ENCODE measurements at regions not wholly inside any gene's neighbourhood (a gene's known extent, or its start where the extent isn't known, plus 50 kb on each side); places are given as distances from the start of the nearest gene placed in this dataset.

GRCh38 chr4:104128850-104129213 lies 365.9 kb downstream of the CXXC4 start:
- Histone ChIP-seq H3K27me3 (ENCODE audit: low read depth, low read length) (no peaks in the 10 kb centered on the region), H3K4me1 (ENCODE audit: control insufficient read depth in 1 of 2, insufficient read depth in 2 of 2, low read length in 2 of 2) (no peaks in the 10 kb centered on the region), H3K4me3 (ENCODE audit: low read depth in 1 of 2, low read length in 2 of 2) (no peak overlapping the region), H3K36me3 (ENCODE audit: control insufficient read depth in 1 of 2, insufficient read depth in 2 of 2, low read length in 2 of 2) (no peaks in the 10 kb centered on the region), H3K9me3 (ENCODE audit: control insufficient read depth in 1 of 2, low read length in 2 of 2) (no peaks in the 10 kb centered on the region), H3K27ac (ENCODE audit: low read length) (no peak overlapping the region)

GRCh38 chr4:104128031-104128849 lies 366.5 kb downstream of the CXXC4 start:
- Histone ChIP-seq H3K4me1 (ENCODE audit: control insufficient read depth in 1 of 2, insufficient read depth in 2 of 2, low read length in 2 of 2) (no peaks in the 10 kb centered on the region), H3K36me3 (ENCODE audit: control insufficient read depth in 1 of 2, insufficient read depth in 2 of 2, low read length in 2 of 2) (no peaks in the 10 kb centered on the region), H3K9me3 (ENCODE audit: control insufficient read depth in 1 of 2, low read length in 2 of 2) (no peaks in the 10 kb centered on the region), H3K27ac (ENCODE audit: low read length) (no peak overlapping the region), H3K27me3 (ENCODE audit: low read depth, low read length) (no peaks in the 10 kb centered on the region), H3K4me3 (ENCODE audit: low read depth in 1 of 2, low read length in 2 of 2) (no peak overlapping the region)

GRCh38 chr4:104123021-104123420 lies 371.7 kb downstream of the CXXC4 start:
- Histone ChIP-seq H3K27ac (ENCODE audit: low read length) (no peak overlapping the region), H3K36me3 (ENCODE audit: control insufficient read depth in 1 of 2, insufficient read depth in 2 of 2, low read length in 2 of 2) (no peaks in the 10 kb centered on the region), H3K27me3 (ENCODE audit: low read depth, low read length) (no peaks in the 10 kb centered on the region), H3K4me3 (ENCODE audit: low read depth in 1 of 2, low read length in 2 of 2) (no peak overlapping the region), H3K9me3 (ENCODE audit: control insufficient read depth in 1 of 2, low read length in 2 of 2) (no peaks in the 10 kb centered on the region), H3K4me1 (ENCODE audit: control insufficient read depth in 1 of 2, insufficient read depth in 2 of 2, low read length in 2 of 2) (no peaks in the 10 kb centered on the region)

- Histone ChIP-seq H3K27me3 (ENCODE audit: low read depth, low read length) (no peaks in the 10 kb centered on the region), H3K27ac (ENCODE audit: low read length) (no peak overlapping the region), H3K9me3 (ENCODE audit: control insufficient read depth in 1 of 2, low read length in 2 of 2) (no peaks in the 10 kb centered on the region), H3K4me1 (ENCODE audit: control insufficient read depth in 1 of 2, insufficient read depth in 2 of 2, low read length in 2 of 2) (no peaks in the 10 kb centered on the region), H3K4me3 (ENCODE audit: low read depth in 1 of 2, low read length in 2 of 2) (no peak overlapping the region), H3K36me3 (ENCODE audit: control insufficient read depth in 1 of 2, insufficient read depth in 2 of 2, low read length in 2 of 2) (no peaks in the 10 kb centered on the region)
These were observed 376.9 kb downstream of the CXXC4 start for GRCh38 chr4:104117776-104118175.

- Histone ChIP-seq H3K9me3 (ENCODE audit: control insufficient read depth in 1 of 2, low read length in 2 of 2) (no peaks in the 10 kb centered on the region), H3K27me3 (ENCODE audit: low read depth, low read length) (no peaks in the 10 kb centered on the region), H3K27ac (ENCODE audit: low read length) (no peak overlapping the region), H3K4me1 (ENCODE audit: control insufficient read depth in 1 of 2, insufficient read depth in 2 of 2, low read length in 2 of 2) (no peaks in the 10 kb centered on the region), H3K4me3 (ENCODE audit: low read depth in 1 of 2, low read length in 2 of 2) (no peak overlapping the region), H3K36me3 (ENCODE audit: control insufficient read depth in 1 of 2, insufficient read depth in 2 of 2, low read length in 2 of 2) (no peaks in the 10 kb centered on the region)
These were observed 380.8 kb downstream of the CXXC4 start for GRCh38 chr4:104113850-104114249.

GRCh38 chr4:104099141-104099540 lies 379.4 kb upstream of the TACR3 start:
- no peak overlapping the region for H3K27ac ChIP-seq (ENCODE audit: low read length)
- peaks cover 0 to 19% of the 10 kb centered on the region in 2 donors for H3K9me3 ChIP-seq (ENCODE audit: control insufficient read depth in 1 of 2, low read length in 2 of 2)
- H3K4me1 ChIP-seq (ENCODE audit: control insufficient read depth in 1 of 2, insufficient read depth in 2 of 2, low read length in 2 of 2), result no peaks in the 10 kb centered on the region
- H3K4me3 ChIP-seq (ENCODE audit: low read depth in 1 of 2, low read length in 2 of 2), result no peak overlapping the region
- H3K27me3 ChIP-seq (ENCODE audit: low read depth, low read length), result no peaks in the 10 kb centered on the region
- H3K36me3 ChIP-seq (ENCODE audit: control insufficient read depth in 1 of 2, insufficient read depth in 2 of 2, low read length in 2 of 2), result no peaks in the 10 kb centered on the region

- peaks cover 0 to 13% of the 10 kb centered on the region in 2 donors for H3K9me3 ChIP-seq (ENCODE audit: control insufficient read depth in 1 of 2, low read length in 2 of 2)
- no peaks in the 10 kb centered on the region for H3K36me3 ChIP-seq (ENCODE audit: control insufficient read depth in 1 of 2, insufficient read depth in 2 of 2, low read length in 2 of 2)
- no peaks in the 10 kb centered on the region for H3K4me1 ChIP-seq (ENCODE audit: control insufficient read depth in 1 of 2, insufficient read depth in 2 of 2, low read length in 2 of 2)
- H3K4me3 ChIP-seq (ENCODE audit: low read depth in 1 of 2, low read length in 2 of 2), result no peak overlapping the region
- no peaks in the 10 kb centered on the region for H3K27me3 ChIP-seq (ENCODE audit: low read depth, low read length)
- H3K27ac ChIP-seq (ENCODE audit: low read length), result no peak overlapping the region
These were observed 373.5 kb upstream of the TACR3 start for GRCh38 chr4:104093247-104093646.

- Histone ChIP-seq H3K27ac (ENCODE audit: low read length) (no peak overlapping the region), H3K36me3 (ENCODE audit: control insufficient read depth in 1 of 2, insufficient read depth in 2 of 2, low read length in 2 of 2) (no peaks in the 10 kb centered on the region), H3K27me3 (ENCODE audit: low read depth, low read length) (no peaks in the 10 kb centered on the region), H3K4me1 (ENCODE audit: control insufficient read depth in 1 of 2, insufficient read depth in 2 of 2, low read length in 2 of 2) (no peaks in the 10 kb centered on the region), H3K9me3 (ENCODE audit: control insufficient read depth in 1 of 2, low read length in 2 of 2) (no peaks in the 10 kb centered on the region), H3K4me3 (ENCODE audit: low read depth in 1 of 2, low read length in 2 of 2) (no peak overlapping the region)
These were observed 353.4 kb upstream of the TACR3 start for GRCh38 chr4:104073229-104073628.

GRCh38 chr4:104066533-104066932 lies 346.7 kb upstream of the TACR3 start:
- Histone ChIP-seq H3K27me3 (ENCODE audit: low read depth, low read length) (no peaks in the 10 kb centered on the region), H3K36me3 (ENCODE audit: control insufficient read depth in 1 of 2, insufficient read depth in 2 of 2, low read length in 2 of 2) (no peaks in the 10 kb centered on the region), H3K4me1 (ENCODE audit: control insufficient read depth in 1 of 2, insufficient read depth in 2 of 2, low read length in 2 of 2) (no peaks in the 10 kb centered on the region), H3K9me3 (ENCODE audit: control insufficient read depth in 1 of 2, low read length in 2 of 2) (no peaks in the 10 kb centered on the region), H3K27ac (ENCODE audit: low read length) (no peak overlapping the region), H3K4me3 (ENCODE audit: low read depth in 1 of 2, low read length in 2 of 2) (no peak overlapping the region)

GRCh38 chr4:104064646-104065577 lies 345.1 kb upstream of the TACR3 start:
- H3K36me3 ChIP-seq (ENCODE audit: control insufficient read depth in 1 of 2, insufficient read depth in 2 of 2, low read length in 2 of 2), result no peaks in the 10 kb centered on the region
- H3K27ac ChIP-seq (ENCODE audit: low read length), result no peak overlapping the region
- H3K9me3 ChIP-seq (ENCODE audit: control insufficient read depth in 1 of 2, low read length in 2 of 2), result no peaks in the 10 kb centered on the region
- no peak overlapping the region for H3K4me3 ChIP-seq (ENCODE audit: low read depth in 1 of 2, low read length in 2 of 2)
- no peaks in the 10 kb centered on the region for H3K4me1 ChIP-seq (ENCODE audit: control insufficient read depth in 1 of 2, insufficient read depth in 2 of 2, low read length in 2 of 2)
- no peaks in the 10 kb centered on the region for H3K27me3 ChIP-seq (ENCODE audit: low read depth, low read length)

GRCh38 chr4:104063341-104063740 lies 343.6 kb upstream of the TACR3 start:
- Histone ChIP-seq H3K27me3 (ENCODE audit: low read depth, low read length) (no peaks in the 10 kb centered on the region), H3K9me3 (ENCODE audit: control insufficient read depth in 1 of 2, low read length in 2 of 2) (no peaks in the 10 kb centered on the region), H3K36me3 (ENCODE audit: control insufficient read depth in 1 of 2, insufficient read depth in 2 of 2, low read length in 2 of 2) (no peaks in the 10 kb centered on the region), H3K4me1 (ENCODE audit: control insufficient read depth in 1 of 2, insufficient read depth in 2 of 2, low read length in 2 of 2) (no peaks in the 10 kb centered on the region), H3K27ac (ENCODE audit: low read length) (no peak overlapping the region), H3K4me3 (ENCODE audit: low read depth in 1 of 2, low read length in 2 of 2) (no peak overlapping the region)

Data from muscle layer of duodenum (tissue), 2 donors.